Sigmoid colon (tissue), 6 donors: ENCODE measurements at regions not wholly inside any gene's neighbourhood (a gene's known extent, or its start where the extent isn't known, plus 50 kb on each side); places are given as distances from the start of the nearest gene placed in this dataset.

ENCODE experiments used
- DNase-seq: peaks from one replicate; pipeline ENCODE4 v3.0.0-alpha.2; 2019
- H3K27ac ChIP-seq, 4 donors: fragments of 200-600 bp; sonication (generic); one replicate each; pipeline ENCODE4 v1.5.1; 2016 to 2019; ENCODE audit warnings: mild to moderate bottlenecking in 1 of 4
- H3K27me3 ChIP-seq, 3 donors: fragments of 200-600 bp; sonication (generic); one replicate each; pipeline ENCODE4 v1.5.1; 2019; ENCODE audit warnings: mild to moderate bottlenecking in 1 of 3
- H3K36me3 ChIP-seq, 4 donors: fragments of 200-600 bp; sonication (generic); one replicate each; pipeline ENCODE4 v1.5.1; 2016 to 2019
- H3K4me1 ChIP-seq, 4 donors: fragments of 200-600 bp; sonication (generic); one replicate each; pipeline ENCODE4 v1.5.1; 2017 to 2019
- H3K4me3 ChIP-seq, 4 donors: fragments of 200-600 bp; sonication (generic); one replicate each; pipeline ENCODE4 v1.5.1; 2017 to 2019; ENCODE audit warnings: mild to moderate bottlenecking in 2 of 4, moderate library complexity in 1 of 4
- H3K9me3 ChIP-seq, 4 donors: fragments of 200-600 bp in 3 of 4; sonication (generic) in 3 of 4; one replicate each; pipeline versions ENCODE4 v1.5.1 to v1.6.1; 2013 to 2019
- CTCF ChIP-seq, 4 experiments: fragments of 450-650 bp in 3 of 4; fragments of 200-600 bp in 1 of 4; IDR thresholded peaks; one replicate each; pipeline ENCODE4 v1.5.1; 2016 to 2019; ENCODE audit warnings: antibody characterized with exemption in 4 of 4, mild to moderate bottlenecking in 3 of 4, moderate library complexity in 2 of 4
- EP300 ChIP-seq, 4 donors: sonication (generic); formaldehyde crosslinking; IDR thresholded peaks; one replicate each; pipeline ENCODE4 v1.6.1; 2017; ENCODE audit warnings: antibody characterized with exemption in 4 of 4
- POLR2A ChIP-seq, 2 donors: fragments of 450-650 bp; IDR thresholded peaks; one replicate each; pipeline ENCODE4 v1.6.1; 2016; ENCODE audit warnings: antibody characterized with exemption in 2 of 2, mild to moderate bottlenecking in 2 of 2, moderate library complexity in 2 of 2
- POLR2AphosphoS5 ChIP-seq, 4 donors: sonication (generic); formaldehyde crosslinking; IDR thresholded peaks; one replicate each; pipeline ENCODE4 v1.6.1; 2017; ENCODE audit warnings: antibody characterized with exemption in 4 of 4
- WGBS, 2 donors: extraction: QIAGEN DNeasy Blood & Tissue Kit; methylation state at CpG; one replicate each; pipeline ENCODE4 v1.1.7; 2013; 5-methylcytosine and 5-hydroxymethylcytosine counted together
- intact Hi-C: fragments of 100-400 bp; cut with DNase I; formaldehyde crosslinking; loops from one replicate; pipeline ENCODE4 v1.15.1; 2023
- donor health status: healthy with polysubstance abuse.
- donor health status: healthy.

- TF ChIP-seq POLR2AphosphoS5 (IDR thresholded peaks at IDR 0.05), result no peak
- Histone ChIP-seq H3K4me3 (no peak overlapping the region), H3K36me3 (no peaks in the 10 kb centered on the region), H3K27ac (no peak overlapping the region), H3K27me3 (no peaks in the 10 kb centered on the region), H3K4me1 (no peaks in the 10 kb centered on the region), H3K9me3 (no peaks in the 10 kb centered on the region)
- no peak for DNase-seq
- WGBS, 2 donors, result 65 to 86% methylated on average over 2 of the region's 2 CpGs
- intact Hi-C loops, result no loop called here
Observed at GRCh38 chr5:112560371-112560770, 141.3 kb upstream of the EPB41L4A start.

GRCh38 chr5:112563169-112563826, 144.2 kb upstream of the EPB41L4A start:
- TF ChIP-seq CTCF (IDR thresholded peaks at IDR 0.05) (no peak), POLR2A (IDR thresholded peaks at IDR 0.05) (no peak), POLR2AphosphoS5 (IDR thresholded peaks at IDR 0.05) (no peak), EP300 (IDR thresholded peaks at IDR 0.05) (no peak)
- 71 to 75% methylated on average over 5 of the region's 5 CpGs for WGBS, 2 donors
- H3K27me3 ChIP-seq, result no peaks in the 10 kb centered on the region
- H3K36me3 ChIP-seq, result no peaks in the 10 kb centered on the region
- H3K27ac ChIP-seq, result no peak overlapping the region
- no peaks in the 10 kb centered on the region for H3K9me3 ChIP-seq
- no peak overlapping the region for H3K4me3 ChIP-seq
- DNase-seq, result no peak
- no peaks in the 10 kb centered on the region for H3K4me1 ChIP-seq
- intact Hi-C loops, result no loop called here

- H3K27ac ChIP-seq, result no peak overlapping the region
- TF ChIP-seq POLR2AphosphoS5 (IDR thresholded peaks at IDR 0.05), result no peak
- no peak for TF ChIP-seq POLR2A (IDR thresholded peaks at IDR 0.05)
- no peak for TF ChIP-seq CTCF (IDR thresholded peaks at IDR 0.05)
- TF ChIP-seq EP300 (IDR thresholded peaks at IDR 0.05), result no peak
- 83 to 95% methylated on average over 1 of the region's 1 CpG for WGBS, 2 donors
- no peaks in the 10 kb centered on the region for H3K27me3 ChIP-seq
- H3K4me3 ChIP-seq, result no peak overlapping the region
- DNase-seq, result no peak
- intact Hi-C loops, result no loop called here
- H3K9me3 ChIP-seq, result no peaks in the 10 kb centered on the region
- no peaks in the 10 kb centered on the region for H3K4me1 ChIP-seq
- H3K36me3 ChIP-seq, result no peaks in the 10 kb centered on the region
Observed at GRCh38 chr5:112566251-112566650, 147.2 kb upstream of the EPB41L4A start.

GRCh38 chr5:112569596-112569995, 150.5 kb upstream of the EPB41L4A start:
- Histone ChIP-seq H3K4me3 (no peak overlapping the region), H3K27me3 (no peaks in the 10 kb centered on the region), H3K4me1 (peaks cover 0 to 5% (median 2%) of the 10 kb centered on the region in 4 donors), H3K36me3 (no peaks in the 10 kb centered on the region), H3K9me3 (no peaks in the 10 kb centered on the region), H3K27ac (no peak overlapping the region)
- no peak for DNase-seq
- intact Hi-C loops, result no loop called here
- TF ChIP-seq EP300 (IDR thresholded peaks at IDR 0.05), result no peak
- no peak for TF ChIP-seq POLR2A (IDR thresholded peaks at IDR 0.05)
- TF ChIP-seq CTCF (IDR thresholded peaks at IDR 0.05), result no peak
- no peak for TF ChIP-seq POLR2AphosphoS5 (IDR thresholded peaks at IDR 0.05)

GRCh38 chr5:112570708-112571444, 151.8 kb upstream of the EPB41L4A start:
- TF ChIP-seq CTCF (IDR thresholded peaks at IDR 0.05) (no peak), EP300 (IDR thresholded peaks at IDR 0.05) (no peak), POLR2A (IDR thresholded peaks at IDR 0.05) (no peak), POLR2AphosphoS5 (IDR thresholded peaks at IDR 0.05) (no peak)
- no peak overlapping the region for H3K27ac ChIP-seq
- H3K9me3 ChIP-seq, result no peaks in the 10 kb centered on the region
- no peak for DNase-seq
- no peaks in the 10 kb centered on the region for H3K36me3 ChIP-seq
- 87 to 91% methylated on average over 4 of the region's 4 CpGs for WGBS, 2 donors
- H3K4me3 ChIP-seq, result no peak overlapping the region
- peaks cover 0 to 18% (median 10%) of the 10 kb centered on the region in 4 donors for H3K4me1 ChIP-seq
- no peaks in the 10 kb centered on the region for H3K27me3 ChIP-seq
- intact Hi-C loops, result no loop called here
